ENCODE measurements at regions not wholly inside any gene's neighbourhood (a gene's known extent, or its start where the extent isn't known, plus 50 kb on each side); places are given as distances from the start of the nearest gene placed in this dataset.

- no peak for TF ChIP-seq SUZ12 (IDR thresholded peaks at IDR 0.05; ENCODE audit: extremely low read depth, insufficient read depth, insufficient read length)
- TF ChIP-seq YY1 (IDR thresholded peaks at IDR 0.05; ENCODE audit: insufficient read depth, insufficient read length): no peak
- TF ChIP-seq ZNF274 (IDR thresholded peaks at IDR 0.05; ENCODE audit: low read depth, low read length): no peak
Observed at GRCh38 chr1:38105267-38105666, 58.7 kb upstream of the POU3F1 start.
